IMR-90 (cell line): ENCODE measurements at regions not wholly inside any gene's neighbourhood (a gene's known extent, or its start where the extent isn't known, plus 50 kb on each side); places are given as distances from the start of the nearest gene placed in this dataset.

Experiments
- ATAC-seq: fragments of 200-7000 bp; cut with Tn5 transposase; 2 replicates; pipeline ENCODE4 v1.9.1; 2020; ENCODE audit warnings: low read depth, mild to moderate bottlenecking, moderate library complexity
- BruUV-seq: library from RNA; stranded (reverse); fragments of 400-500 nt; replicated peaks from 2 replicates; lab custom pipeline; 2021; lab: Mats Ljungman, UMichigan
- CTCF ChIA-PET: fragments of 300-600 bp; formaldehyde crosslinking; extraction: SDS; loops from one replicate; lab custom pipeline; 2021; ENCODE audit warnings: antibody characterized with exemption; lab: Yijun Ruan, JAX
- POLR2A ChIA-PET: fragments of 300-600 bp; sonication (Branson Sonifier 250); formaldehyde crosslinking; loops from one replicate; lab custom pipeline; 2022; ENCODE audit warnings: antibody characterized with exemption; ENCODE audit not compliant: unreplicated experiment; lab: Charles Lee
- DNase-seq: peaks from one replicate; pipeline ENCODE4 v3.0.0; 2013
- H2AFZ ChIP-seq: replicated peaks from 2 replicates; pipeline ENCODE3; 2013; ENCODE audit warnings: low read length, mild to moderate bottlenecking; ENCODE audit not compliant: poor library complexity
- H2AK5ac ChIP-seq: 2 replicates; pipeline ENCODE4 v1.6.1; 2013; ENCODE audit warnings: low read depth, low read length, inconsistent platforms
- H2AK9ac ChIP-seq: replicated peaks from 2 replicates; pipeline ENCODE3; 2013; ENCODE audit warnings: mild to moderate bottlenecking, low read depth, low read length, moderate library complexity; ENCODE audit not compliant: poor library complexity
- H2BK120ac ChIP-seq: 2 replicates; pipeline ENCODE4 v1.6.1; 2013; ENCODE audit warnings: low read depth, low read length, inconsistent platforms
- H2BK15ac ChIP-seq: 3 replicates; pipeline ENCODE4 v1.6.1; 2013; ENCODE audit warnings: low read depth, low read length, inconsistent platforms
- H2BK20ac ChIP-seq: 2 replicates; pipeline ENCODE4 v1.6.1; 2013; ENCODE audit warnings: low read depth, mild to moderate bottlenecking, inconsistent platforms, low read length, moderate library complexity
- H2BK5ac ChIP-seq: 2 replicates; pipeline ENCODE4 v1.6.1; 2013; ENCODE audit warnings: mild to moderate bottlenecking, low read depth, low read length, inconsistent platforms; ENCODE audit not compliant: poor library complexity, severe bottlenecking
- H3K14ac ChIP-seq: replicated peaks from 2 replicates; pipeline ENCODE4 v1.6.1; 2013; ENCODE audit warnings: low read depth, low read length, inconsistent platforms
- H3K18ac ChIP-seq: 2 replicates; pipeline ENCODE4 v1.6.1; 2013; ENCODE audit warnings: low read depth, low read length, control low read depth
- H3K23ac ChIP-seq: 2 replicates; pipeline ENCODE4 v1.6.1; 2013; ENCODE audit warnings: low read depth, low read length, inconsistent platforms
- H3K27ac ChIP-seq: 2 replicates; pipeline ENCODE4 v1.5.1; 2013; ENCODE audit warnings: mild to moderate bottlenecking, control low read depth, low read length; ENCODE audit not compliant: insufficient read depth
- H3K27me3 ChIP-seq: 2 replicates; pipeline ENCODE4 v1.6.1; 2013; ENCODE audit warnings: low read length; ENCODE audit not compliant: control insufficient read depth, insufficient read depth
- H3K36me3 ChIP-seq: 2 replicates; pipeline ENCODE4 v1.6.1; 2013; ENCODE audit warnings: low read length, mixed read lengths; ENCODE audit not compliant: control insufficient read depth, insufficient read depth
- H3K4ac ChIP-seq: 2 replicates; pipeline ENCODE4 v1.6.1; 2013; ENCODE audit warnings: low read depth, low read length, inconsistent platforms
- H3K4me1 ChIP-seq: 2 replicates; pipeline ENCODE4 v1.6.1; 2013; ENCODE audit warnings: low read length, mixed read lengths; ENCODE audit not compliant: control insufficient read depth, insufficient read depth
- H3K4me2 ChIP-seq: 2 replicates; pipeline ENCODE4 v1.6.1; 2013; ENCODE audit warnings: low read depth, mild to moderate bottlenecking, control low read depth, low read length, moderate library complexity
- H3K4me3 ChIP-seq: 2 replicates; pipeline ENCODE4 v1.5.1; 2013; ENCODE audit warnings: low read depth, mild to moderate bottlenecking, control low read depth, low read length, moderate library complexity; ENCODE audit not compliant: insufficient read depth
- H3K56ac ChIP-seq: 2 replicates; pipeline ENCODE4 v1.6.1; 2013; ENCODE audit warnings: low read length, inconsistent platforms; ENCODE audit not compliant: insufficient read depth; ENCODE audit errors: extremely low read depth
- H3K79me1 ChIP-seq, 2 experiments: 2 replicates each; pipeline ENCODE4 v1.6.1; 2013; ENCODE audit warnings: low read length in 2 of 2, inconsistent platforms in 1 of 2, low read depth in 1 of 2
- H3K9ac ChIP-seq: 2 replicates; pipeline ENCODE4 v1.6.1; 2013; ENCODE audit warnings: low read depth, low read length, control low read depth
- H3K9me1 ChIP-seq: 2 replicates; pipeline ENCODE4 v1.6.1; 2013; ENCODE audit warnings: low read length, inconsistent platforms; ENCODE audit not compliant: insufficient read depth
- H3K9me3 ChIP-seq: 2 replicates; pipeline ENCODE4 v1.6.1; 2013; ENCODE audit warnings: low read length; ENCODE audit not compliant: control insufficient read depth, insufficient read depth
- H4K20me1 ChIP-seq: 2 replicates; pipeline ENCODE4 v1.6.1; 2013; ENCODE audit warnings: low read length, inconsistent platforms; ENCODE audit not compliant: insufficient read depth
- H4K5ac ChIP-seq: 2 replicates; pipeline ENCODE4 v1.6.1; 2013; ENCODE audit warnings: mild to moderate bottlenecking, low read depth, low read length, control low read depth
- H4K8ac ChIP-seq, 2 experiments: 2 replicates each; pipeline ENCODE4 v1.6.1; 2013; ENCODE audit warnings: low read depth in 2 of 2, low read length in 2 of 2, control low read depth in 1 of 2, inconsistent platforms in 1 of 2
- H4K91ac ChIP-seq: 2 replicates; pipeline ENCODE4 v1.6.1; 2013; ENCODE audit warnings: low read depth, low read length, inconsistent platforms; ENCODE audit not compliant: insufficient read depth
- FOS ChIP-seq: fragments of 150-350 bp; IDR thresholded peaks from 2 replicates; pipeline ENCODE4 v1.6.1; 2016; ENCODE audit warnings: low read depth, low read length
- POLR2A ChIP-seq: IDR thresholded peaks from 2 replicates; pipeline ENCODE4 v1.6.1; 2012; ENCODE audit warnings: mild to moderate bottlenecking, low read depth, low read length
- RAD21 ChIP-seq: IDR thresholded peaks from 2 replicates; pipeline ENCODE4 v1.6.1; 2012; ENCODE audit warnings: low read length, improper control_type of control experiment
- RFX5 ChIP-seq: IDR thresholded peaks from 2 replicates; pipeline ENCODE4 v1.8.0; 2012; ENCODE audit warnings: low read depth, mild to moderate bottlenecking, low read length, moderate library complexity
- whole genome bisulfite sequencing, 2 experiments: methylation state at CpG; one replicate each; pipeline versions ENCODE4 v1.1.5 to v1.1.7; 2013; ENCODE audit warnings: missing lambda C conversion rate in 2 of 2; ENCODE audit not compliant: insufficient read length in 1 of 2; ENCODE audit errors: extremely low coverage in 2 of 2; 5-methylcytosine and 5-hydroxymethylcytosine counted together
- dilution Hi-C: fragments of 300-500 bp; cut with HindIII; formaldehyde crosslinking; loops from one replicate; pipeline ENCODE4 v1.14.3; 2018; ENCODE audit warnings: low sequenced_read_pairs; ENCODE audit not compliant: unreplicated experiment
- in situ Hi-C: fragments of 300-500 bp; cut with MboI; formaldehyde crosslinking; loops from 3 replicates; pipeline ENCODE4 v1.14.3; 2019; ENCODE audit warnings: low sequenced_read_pairs, inconsistent platforms, mixed read lengths
- intact Hi-C: fragments of 100-400 bp; cut with micrococcal nuclease; formaldehyde crosslinking; loops from 2 replicates; pipeline ENCODE4 v1.10.0; 2022
- TF ChIP-seq, protein P1 (sequence below): fragments of 150-350 bp; IDR thresholded peaks from 2 replicates; pipeline ENCODE4 v1.6.1; 2016; ENCODE audit warnings: low read depth, mild to moderate bottlenecking, low read length, moderate library complexity, borderline replicate concordance

DNA sequence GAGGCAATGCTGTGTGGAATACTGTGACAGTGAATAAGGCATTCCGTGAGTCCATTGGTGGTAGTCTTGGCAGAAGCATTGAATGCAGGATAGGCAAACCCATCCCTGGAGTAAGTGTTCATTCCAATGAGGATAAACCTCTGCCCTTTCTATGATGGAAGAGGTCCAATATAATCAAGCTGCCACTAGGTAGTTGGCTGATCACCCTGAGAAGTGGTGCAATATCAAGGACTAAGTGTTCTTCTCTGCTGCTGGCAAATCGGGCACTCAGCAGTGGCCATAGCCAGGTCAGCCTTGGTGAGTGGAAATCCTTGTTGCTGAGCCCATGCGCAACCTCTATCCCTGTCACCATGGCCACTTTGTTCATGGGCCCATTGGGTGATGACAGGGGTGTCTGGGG, 70.1 kb downstream of the FBXO4 start:
- Histone ChIP-seq H3K4me1 (no peaks in the 10 kb centered on the region), H3K27ac (no peak overlapping the region), H3K56ac (no peak overlapping the region), H2BK15ac (no peak overlapping the region), H2AFZ (no peak overlapping the region), H3K23ac (no peak overlapping the region), H3K18ac (no peak overlapping the region), H2BK120ac (no peak overlapping the region), H3K4me3 (no peak overlapping the region), H3K4ac (no peak overlapping the region), H4K20me1 (no peaks in the 10 kb centered on the region), H3K9ac (no peak overlapping the region), H3K4me2 (no peak overlapping the region), H3K27me3 (no peaks in the 10 kb centered on the region), H3K79me1 (no peaks in the 10 kb centered on the region), H4K91ac (no peak overlapping the region), H2AK5ac (no peak overlapping the region), H2BK5ac (no peak overlapping the region), H2AK9ac (no peak overlapping the region), H4K5ac (no peak overlapping the region), H2BK20ac (no peak overlapping the region), H3K9me3 (no peaks in the 10 kb centered on the region), H3K14ac (no peak overlapping the region), H3K9me1 (no peaks in the 10 kb centered on the region), H3K36me3 (no peaks in the 10 kb centered on the region), H4K8ac (no peak overlapping the region)
- no CpG with 5 or more reads among the region's 3 CpGs for WGBS, 2 experiments
- dilution Hi-C loops, result no loop called here
- intact Hi-C loops, result no loop called here
- POLR2A ChIA-PET, result no interaction called here
- no peak for TF ChIP-seq RFX5
- TF ChIP-seq FOS, result no peak
- TF ChIP-seq POLR2A, result no peak
- TF ChIP-seq RAD21, result no peak
- TF ChIP-seq, protein P1, sequence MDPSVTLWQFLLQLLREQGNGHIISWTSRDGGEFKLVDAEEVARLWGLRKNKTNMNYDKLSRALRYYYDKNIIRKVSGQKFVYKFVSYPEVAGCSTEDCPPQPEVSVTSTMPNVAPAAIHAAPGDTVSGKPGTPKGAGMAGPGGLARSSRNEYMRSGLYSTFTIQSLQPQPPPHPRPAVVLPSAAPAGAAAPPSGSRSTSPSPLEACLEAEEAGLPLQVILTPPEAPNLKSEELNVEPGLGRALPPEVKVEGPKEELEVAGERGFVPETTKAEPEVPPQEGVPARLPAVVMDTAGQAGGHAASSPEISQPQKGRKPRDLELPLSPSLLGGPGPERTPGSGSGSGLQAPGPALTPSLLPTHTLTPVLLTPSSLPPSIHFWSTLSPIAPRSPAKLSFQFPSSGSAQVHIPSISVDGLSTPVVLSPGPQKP, result no peak
- BruUV-seq, result no TSS peak
- ATAC-seq, result no peak
- CTCF ChIA-PET, result no interaction called here
- in situ Hi-C loops, result no loop called here
- no peak for DNase-seq
